ENCODE measurements at regions not wholly inside any gene's neighbourhood (a gene's known extent, or its start where the extent isn't known, plus 50 kb on each side); places are given as distances from the start of the nearest gene placed in this dataset.

GRCh38 chr2:177064422-177064821 lies 148.2 kb upstream of the HNRNPA3 start:
- TF ChIP-seq CTCF (IDR thresholded peaks at IDR 0.05): no peak
- H3K9me3 Mint-ChIP-seq: no peaks in the 10 kb centered on the region
- H3K36me3 Mint-ChIP-seq (ENCODE audit: low read depth): no peaks in the 10 kb centered on the region
- no peak overlapping the region for H3K4me3 Mint-ChIP-seq
- peak; percentile 21 for DNase-seq
- no peak overlapping the region for H3K27ac Mint-ChIP-seq
- peaks cover 5% of the 10 kb centered on the region for H3K4me1 Mint-ChIP-seq
- peaks cover 25% of the 10 kb centered on the region for H3K27me3 Mint-ChIP-seq (ENCODE audit: low read depth, poor library complexity)

- H3K27ac Mint-ChIP-seq: no peak overlapping the region
- H3K27me3 Mint-ChIP-seq (ENCODE audit: low read depth, poor library complexity): peaks cover 17% of the 10 kb centered on the region
- H3K9me3 Mint-ChIP-seq: no peaks in the 10 kb centered on the region
- no peaks in the 10 kb centered on the region for H3K36me3 Mint-ChIP-seq (ENCODE audit: low read depth)
- TF ChIP-seq CTCF (IDR thresholded peaks at IDR 0.05): no peak
- DNase-seq: no peak
- no peaks in the 10 kb centered on the region for H3K4me1 Mint-ChIP-seq
- no peak overlapping the region for H3K4me3 Mint-ChIP-seq
Measured at GRCh38 chr2:177068967-177069366, 143.6 kb upstream of the HNRNPA3 start.

- Mint-ChIP-seq H3K27me3 (ENCODE audit: low read depth, poor library complexity) (peaks cover 14% of the 10 kb centered on the region), H3K9me3 (no peaks in the 10 kb centered on the region), H3K4me1 (peaks cover 18% of the 10 kb centered on the region), H3K4me3 (no peak overlapping the region), H3K27ac (no peak overlapping the region), H3K36me3 (ENCODE audit: low read depth) (no peaks in the 10 kb centered on the region)
- no peak for TF ChIP-seq CTCF (IDR thresholded peaks at IDR 0.05)
- no peak for DNase-seq
Measured at GRCh38 chr2:177072090-177072489, 140.5 kb upstream of the HNRNPA3 start.

- Mint-ChIP-seq H3K36me3 (ENCODE audit: low read depth) (no peaks in the 10 kb centered on the region), H3K4me3 (no peak overlapping the region), H3K27me3 (ENCODE audit: low read depth, poor library complexity) (peaks cover 12% of the 10 kb centered on the region), H3K27ac (no peak overlapping the region), H3K9me3 (no peaks in the 10 kb centered on the region), H3K4me1 (peaks cover 18% of the 10 kb centered on the region)
- DNase-seq: no peak
- TF ChIP-seq CTCF (IDR thresholded peaks at IDR 0.05): no peak
Measured at GRCh38 chr2:177073611-177074010, 139.0 kb upstream of the HNRNPA3 start.

- H3K4me1 Mint-ChIP-seq: peaks cover 18% of the 10 kb centered on the region
- TF ChIP-seq CTCF (IDR thresholded peaks at IDR 0.05): no peak
- no peak overlapping the region for H3K27ac Mint-ChIP-seq
- H3K4me3 Mint-ChIP-seq: no peak overlapping the region
- DNase-seq: no peak
- peaks cover 12% of the 10 kb centered on the region for H3K27me3 Mint-ChIP-seq (ENCODE audit: low read depth, poor library complexity)
- no peaks in the 10 kb centered on the region for H3K36me3 Mint-ChIP-seq (ENCODE audit: low read depth)
- H3K9me3 Mint-ChIP-seq: no peaks in the 10 kb centered on the region
Measured at GRCh38 chr2:177074099-177074710, 138.4 kb upstream of the HNRNPA3 start.

GRCh38 chr2:177075254-177075653 lies 137.3 kb upstream of the HNRNPA3 start:
- H3K9me3 Mint-ChIP-seq: no peaks in the 10 kb centered on the region
- no peaks in the 10 kb centered on the region for H3K36me3 Mint-ChIP-seq (ENCODE audit: low read depth)
- peaks cover 12% of the 10 kb centered on the region for H3K27me3 Mint-ChIP-seq (ENCODE audit: low read depth, poor library complexity)
- no peak overlapping the region for H3K27ac Mint-ChIP-seq
- no peak for TF ChIP-seq CTCF (IDR thresholded peaks at IDR 0.05)
- H3K4me3 Mint-ChIP-seq: no peak overlapping the region
- DNase-seq: no peak
- H3K4me1 Mint-ChIP-seq: peaks cover 18% of the 10 kb centered on the region
